Loucy (cell line): ENCODE measurements at regions not wholly inside any gene's neighbourhood (a gene's known extent, or its start where the extent isn't known, plus 50 kb on each side); places are given as distances from the start of the nearest gene placed in this dataset.

ENCODE experiments used
- EZH2phosphoT487 ChIP-seq: fragments of 200-600 bp; IDR thresholded peaks from 2 replicates; pipeline ENCODE4 v1.6.1; 2018; ENCODE audit warnings: antibody characterized with exemption, mild to moderate bottlenecking, moderate library complexity, borderline replicate concordance
- TF ChIP-seq, protein P1 (sequence below): fragments of 200-600 bp; sonication (generic); conservative IDR thresholded peaks from 2 replicates; pipeline ENCODE4 v1.5.1; 2014; ENCODE audit warnings: mild to moderate bottlenecking, antibody characterized with exemption, low read length

DNA sequence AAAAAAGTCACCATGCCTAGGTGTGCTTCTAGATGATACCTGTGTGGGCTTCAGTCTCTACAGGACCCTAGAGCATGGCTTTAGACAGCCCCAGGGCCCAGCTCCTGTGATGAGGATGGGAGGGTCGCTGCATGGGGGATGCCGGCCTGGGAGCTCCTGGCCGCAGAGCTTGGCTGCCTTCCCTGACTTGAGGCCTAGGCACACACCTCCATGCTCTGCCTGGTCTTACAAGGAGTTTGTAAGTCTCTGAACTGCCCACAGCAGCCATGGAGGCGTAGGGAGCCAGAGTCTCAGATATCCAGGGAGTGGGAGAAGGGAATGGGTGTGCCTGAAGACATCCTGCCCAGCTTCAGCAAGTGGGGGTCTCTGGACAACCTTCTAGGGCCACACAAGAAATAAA lies 149.5 kb upstream of the MYL2 start:
- TF ChIP-seq, protein P1, sequence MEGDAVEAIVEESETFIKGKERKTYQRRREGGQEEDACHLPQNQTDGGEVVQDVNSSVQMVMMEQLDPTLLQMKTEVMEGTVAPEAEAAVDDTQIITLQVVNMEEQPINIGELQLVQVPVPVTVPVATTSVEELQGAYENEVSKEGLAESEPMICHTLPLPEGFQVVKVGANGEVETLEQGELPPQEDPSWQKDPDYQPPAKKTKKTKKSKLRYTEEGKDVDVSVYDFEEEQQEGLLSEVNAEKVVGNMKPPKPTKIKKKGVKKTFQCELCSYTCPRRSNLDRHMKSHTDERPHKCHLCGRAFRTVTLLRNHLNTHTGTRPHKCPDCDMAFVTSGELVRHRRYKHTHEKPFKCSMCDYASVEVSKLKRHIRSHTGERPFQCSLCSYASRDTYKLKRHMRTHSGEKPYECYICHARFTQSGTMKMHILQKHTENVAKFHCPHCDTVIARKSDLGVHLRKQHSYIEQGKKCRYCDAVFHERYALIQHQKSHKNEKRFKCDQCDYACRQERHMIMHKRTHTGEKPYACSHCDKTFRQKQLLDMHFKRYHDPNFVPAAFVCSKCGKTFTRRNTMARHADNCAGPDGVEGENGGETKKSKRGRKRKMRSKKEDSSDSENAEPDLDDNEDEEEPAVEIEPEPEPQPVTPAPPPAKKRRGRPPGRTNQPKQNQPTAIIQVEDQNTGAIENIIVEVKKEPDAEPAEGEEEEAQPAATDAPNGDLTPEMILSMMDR, result no peak
- TF ChIP-seq EZH2phosphoT487, result no peak
